OCI-LY3 (cell line): ENCODE measurements at regions not wholly inside any gene's neighbourhood (a gene's known extent, or its start where the extent isn't known, plus 50 kb on each side); places are given as distances from the start of the nearest gene placed in this dataset.

ENCODE experiments used
- H2AFZ ChIP-seq: fragments of 200-600, 300-600 bp; shearing (Covaris generic); 2 replicates; pipeline ENCODE4 v1.6.0; 2014; ENCODE audit warnings: antibody characterized with exemption, low read depth, low read length
- H3K27ac ChIP-seq: fragments of 200-600, 300-600 bp; sonication (generic); 2 replicates; pipeline ENCODE4 v1.5.1; 2014; ENCODE audit warnings: mild to moderate bottlenecking, low read length, moderate library complexity, mixed read lengths
- H3K27me3 ChIP-seq: fragments of 200-600, 300-600 bp; sonication (generic); 2 replicates; pipeline ENCODE4 v1.6.1; 2014; ENCODE audit warnings: low read depth, low read length, mixed read lengths
- H3K36me3 ChIP-seq: fragments of 200-600, 300-600 bp; sonication (generic); replicated peaks from 2 replicates; pipeline ENCODE3; 2014; ENCODE audit warnings: low read depth, low read length, mixed read lengths
- H3K4me1 ChIP-seq: fragments of 300-600, 200-600 bp; sonication (generic); 2 replicates; pipeline ENCODE4 v1.6.1; 2014; ENCODE audit warnings: low read length, mixed read lengths
- H3K4me2 ChIP-seq: fragments of 200-600, 300-600 bp; sonication (generic); 2 replicates; pipeline ENCODE4 v1.6.1; 2014; ENCODE audit warnings: low read length, mixed read lengths
- H3K4me3 ChIP-seq: fragments of 300-600, 200-600 bp; sonication (generic); 2 replicates; pipeline ENCODE4 v1.5.1; 2014; ENCODE audit warnings: antibody characterized with exemption, mild to moderate bottlenecking, low read length, moderate library complexity
- H3K79me2 ChIP-seq: fragments of 300-600, 200-600 bp; shearing (Covaris generic); 2 replicates; pipeline ENCODE4 v1.6.1; 2014; ENCODE audit warnings: mild to moderate bottlenecking, low read length, mixed read lengths
- H3K9ac ChIP-seq: fragments of 300-600, 200-600 bp; shearing (Covaris generic); 2 replicates; pipeline ENCODE4 v1.6.0; 2014; ENCODE audit warnings: mild to moderate bottlenecking, low read length, moderate library complexity
- H3K9me3 ChIP-seq: fragments of 200-600, 300-600 bp; shearing (Covaris generic); 2 replicates; pipeline ENCODE4 v1.6.1; 2014; ENCODE audit warnings: low read length, mixed read lengths; ENCODE audit not compliant: insufficient read depth
- H4K20me1 ChIP-seq: fragments of 200-600, 300-600 bp; sonication (generic); 2 replicates; pipeline ENCODE4 v1.6.1; 2016; ENCODE audit warnings: low read length, mixed read lengths; ENCODE audit not compliant: insufficient read depth
- CTCF ChIP-seq: fragments of 200-600, 300-600 bp; sonication (generic); IDR thresholded peaks from 2 replicates; pipeline ENCODE4 v1.5.1; 2014; ENCODE audit warnings: antibody characterized with exemption, low read length, low read depth
- EZH2phosphoT487 ChIP-seq: fragments of 200-600 bp; shearing (Covaris generic); IDR thresholded peaks from 2 replicates; pipeline ENCODE4 v1.6.1; 2018; ENCODE audit warnings: antibody characterized with exemption, mixed run types, low read depth

GRCh38 chr6:84920021-84920420 is 155.6 kb upstream of the TBX18 start:
- H3K79me2 ChIP-seq: no peaks in the 10 kb centered on the region
- H3K9ac ChIP-seq: no peak overlapping the region
- H3K36me3 ChIP-seq: no peaks in the 10 kb centered on the region
- H3K27me3 ChIP-seq: no peaks in the 10 kb centered on the region
- no peak overlapping the region for H3K27ac ChIP-seq
- H3K4me2 ChIP-seq: no peak overlapping the region
- no peak overlapping the region for H3K4me3 ChIP-seq
- TF ChIP-seq CTCF: no peak
- TF ChIP-seq EZH2phosphoT487: no peak
- H4K20me1 ChIP-seq: no peaks in the 10 kb centered on the region
- peaks cover 7% of the 10 kb centered on the region for H3K4me1 ChIP-seq
- no peak overlapping the region for H2AFZ ChIP-seq
- H3K9me3 ChIP-seq: no peaks in the 10 kb centered on the region

GRCh38 chr6:84916704-84917103 is 152.3 kb upstream of the TBX18 start:
- Histone ChIP-seq H3K9me3 (no peaks in the 10 kb centered on the region), H3K4me3 (no peak overlapping the region), H3K36me3 (no peaks in the 10 kb centered on the region), H3K9ac (no peak overlapping the region), H3K4me1 (peaks cover 4% of the 10 kb centered on the region), H3K4me2 (no peak overlapping the region), H3K27me3 (no peaks in the 10 kb centered on the region), H3K27ac (no peak overlapping the region), H4K20me1 (no peaks in the 10 kb centered on the region), H2AFZ (no peak overlapping the region), H3K79me2 (no peaks in the 10 kb centered on the region)
- TF ChIP-seq CTCF (no peak), EZH2phosphoT487 (no peak)

GRCh38 chr6:84912472-84913322 is 148.3 kb upstream of the TBX18 start:
- no peaks in the 10 kb centered on the region for H3K79me2 ChIP-seq
- H2AFZ ChIP-seq: no peak overlapping the region
- no peak overlapping the region for H3K9ac ChIP-seq
- no peaks in the 10 kb centered on the region for H3K27me3 ChIP-seq
- H3K4me2 ChIP-seq: no peak overlapping the region
- TF ChIP-seq CTCF: no peak
- no peak for TF ChIP-seq EZH2phosphoT487
- H3K9me3 ChIP-seq: no peaks in the 10 kb centered on the region
- no peak overlapping the region for H3K4me3 ChIP-seq
- H3K27ac ChIP-seq: no peak overlapping the region
- no peaks in the 10 kb centered on the region for H4K20me1 ChIP-seq
- no peaks in the 10 kb centered on the region for H3K36me3 ChIP-seq
- peaks cover 7% of the 10 kb centered on the region for H3K4me1 ChIP-seq

GRCh38 chr6:84910906-84911607 is 146.7 kb upstream of the TBX18 start:
- H3K9ac ChIP-seq: no peak overlapping the region
- no peak overlapping the region for H2AFZ ChIP-seq
- no peaks in the 10 kb centered on the region for H3K79me2 ChIP-seq
- no peak overlapping the region for H3K4me3 ChIP-seq
- H3K27me3 ChIP-seq: no peaks in the 10 kb centered on the region
- peaks cover 7% of the 10 kb centered on the region for H3K4me1 ChIP-seq
- no peak for TF ChIP-seq CTCF
- TF ChIP-seq EZH2phosphoT487: no peak
- no peaks in the 10 kb centered on the region for H4K20me1 ChIP-seq
- H3K27ac ChIP-seq: no peak overlapping the region
- H3K4me2 ChIP-seq: no peak overlapping the region
- H3K9me3 ChIP-seq: no peaks in the 10 kb centered on the region
- no peaks in the 10 kb centered on the region for H3K36me3 ChIP-seq
